SW 1271 (cell line): ENCODE measurements at regions not wholly inside any gene's neighbourhood (a gene's known extent, or its start where the extent isn't known, plus 50 kb on each side); places are given as distances from the start of the nearest gene placed in this dataset.

ENCODE experiments used
- DNase-seq, 2 experiments: peaks; one replicate each; lab custom pipeline; 2025; lab: John Stamatoyannopoulos, UW

GRCh38 chr16:55154956-55155355 is 169.0 kb upstream of the IRX6 start:
- DNase-seq: no peak

GRCh38 chr16:55155815-55156214 is 168.2 kb upstream of the IRX6 start:
- no peak for DNase-seq

- DNase-seq: no peak
Observed at GRCh38 chr16:55169780-55170179, 154.2 kb upstream of the IRX6 start.

- DNase-seq: no peak
Observed at GRCh38 chr16:55171241-55171640, 152.8 kb upstream of the IRX6 start.

- no peak for DNase-seq
Observed at GRCh38 chr16:55175389-55175788, 148.6 kb upstream of the IRX6 start.

- no peak for DNase-seq
Observed at GRCh38 chr16:55176901-55177300, 147.1 kb upstream of the IRX6 start.

GRCh38 chr16:55179411-55179810 is 144.6 kb upstream of the IRX6 start:
- DNase-seq: no peak

- no peak for DNase-seq
Observed at GRCh38 chr16:55179852-55180585, 144.0 kb upstream of the IRX6 start.

- DNase-seq: no peak
Observed at GRCh38 chr16:55184052-55184451, 140.0 kb upstream of the IRX6 start.

GRCh38 chr16:55184619-55185018 is 139.4 kb upstream of the IRX6 start:
- no peak for DNase-seq

- DNase-seq: no peak
Observed at GRCh38 chr16:55189224-55189623, 134.8 kb upstream of the IRX6 start.

GRCh38 chr16:55189682-55190636 is 134.0 kb upstream of the IRX6 start:
- DNase-seq: no peak

- no peak for DNase-seq
Observed at GRCh38 chr16:55192734-55193133, 131.3 kb upstream of the IRX6 start.

- DNase-seq: no peak
Observed at GRCh38 chr16:55203570-55203969, 120.4 kb upstream of the IRX6 start.

GRCh38 chr16:55204069-55204468 is 119.9 kb upstream of the IRX6 start:
- DNase-seq: no peak

GRCh38 chr16:55204923-55205322 is 119.1 kb upstream of the IRX6 start:
- DNase-seq: no peak

- no peak for DNase-seq
Observed at GRCh38 chr16:55207693-55208428, 116.1 kb upstream of the IRX6 start.

- no peak for DNase-seq
Observed at GRCh38 chr16:55209626-55210025, 114.4 kb upstream of the IRX6 start.

- DNase-seq: no peak
Observed at GRCh38 chr16:55212791-55213190, 111.2 kb upstream of the IRX6 start.

- no peak for DNase-seq
Observed at GRCh38 chr16:55214412-55214811, 109.6 kb upstream of the IRX6 start.

- no peak for DNase-seq
Observed at GRCh38 chr16:55214974-55215494, 109.0 kb upstream of the IRX6 start.

- no peak for DNase-seq
Observed at GRCh38 chr16:55217392-55217791, 106.6 kb upstream of the IRX6 start.
